ENCODE measurements at regions not wholly inside any gene's neighbourhood (a gene's known extent, or its start where the extent isn't known, plus 50 kb on each side); places are given as distances from the start of the nearest gene placed in this dataset.

DNA sequence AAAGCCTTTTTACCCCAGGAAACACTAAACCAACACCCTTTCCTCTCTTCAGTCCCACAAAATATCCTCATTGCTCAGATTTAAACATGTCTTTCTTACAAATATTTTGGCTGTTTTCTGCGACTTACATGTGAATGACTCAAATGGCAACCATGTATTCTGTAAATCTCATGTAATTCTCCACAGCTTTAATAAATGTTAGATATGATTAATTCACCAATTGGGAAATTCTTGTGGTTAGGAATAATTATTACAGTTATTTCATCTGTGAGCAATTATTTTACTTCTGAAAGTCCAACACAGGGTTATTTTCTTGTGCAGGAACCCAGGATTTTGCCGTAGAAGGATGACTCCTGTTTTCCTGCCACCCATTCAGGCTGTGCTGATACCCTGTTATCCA, 431.5 kb downstream of the LMO4 start:
- ChIA-PET POLR2A (no interaction called here), CTCF (no interaction called here)
- Mint-ChIP-seq H3K27ac (no peak overlapping the region), H3K4me1 (ENCODE audit: low read depth) (no peaks in the 10 kb centered on the region), H3K27me3 (peaks cover 6% of the 10 kb centered on the region), H3K4me3 (no peak overlapping the region), H3K9me3 (no peaks in the 10 kb centered on the region), H3K36me3 (ENCODE audit: low read depth) (no peaks in the 10 kb centered on the region)
- DNase-seq (no peak), ATAC-seq (ENCODE audit: poor library complexity) (no peak)
- H3K4me1 ChIP-seq (ENCODE audit: insufficient read depth, low read length) = no peaks in the 10 kb centered on the region
- H3K27me3 ChIP-seq (ENCODE audit: control insufficient read depth in 1 of 2, insufficient read depth in 2 of 2, low read length in 2 of 2) = no peaks in the 10 kb centered on the region
- no peak overlapping the region for H3K27ac ChIP-seq (ENCODE audit: low read depth in 1 of 2, low read length in 2 of 2)
- H3K9me3 ChIP-seq (ENCODE audit: control insufficient read depth in 1 of 2, insufficient read depth in 1 of 2, low read length in 2 of 2) = no peaks in the 10 kb centered on the region
- intact Hi-C loops (cut with DNase I, micrococcal nuclease) = no loop called here
- TF ChIP-seq, protein P1, sequence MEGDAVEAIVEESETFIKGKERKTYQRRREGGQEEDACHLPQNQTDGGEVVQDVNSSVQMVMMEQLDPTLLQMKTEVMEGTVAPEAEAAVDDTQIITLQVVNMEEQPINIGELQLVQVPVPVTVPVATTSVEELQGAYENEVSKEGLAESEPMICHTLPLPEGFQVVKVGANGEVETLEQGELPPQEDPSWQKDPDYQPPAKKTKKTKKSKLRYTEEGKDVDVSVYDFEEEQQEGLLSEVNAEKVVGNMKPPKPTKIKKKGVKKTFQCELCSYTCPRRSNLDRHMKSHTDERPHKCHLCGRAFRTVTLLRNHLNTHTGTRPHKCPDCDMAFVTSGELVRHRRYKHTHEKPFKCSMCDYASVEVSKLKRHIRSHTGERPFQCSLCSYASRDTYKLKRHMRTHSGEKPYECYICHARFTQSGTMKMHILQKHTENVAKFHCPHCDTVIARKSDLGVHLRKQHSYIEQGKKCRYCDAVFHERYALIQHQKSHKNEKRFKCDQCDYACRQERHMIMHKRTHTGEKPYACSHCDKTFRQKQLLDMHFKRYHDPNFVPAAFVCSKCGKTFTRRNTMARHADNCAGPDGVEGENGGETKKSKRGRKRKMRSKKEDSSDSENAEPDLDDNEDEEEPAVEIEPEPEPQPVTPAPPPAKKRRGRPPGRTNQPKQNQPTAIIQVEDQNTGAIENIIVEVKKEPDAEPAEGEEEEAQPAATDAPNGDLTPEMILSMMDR (IDR thresholded peaks at IDR 0.05) = no peak
- H3K36me3 ChIP-seq (ENCODE audit: insufficient read depth, low read length) = no peaks in the 10 kb centered on the region
- H3K4me3 ChIP-seq (ENCODE audit: low read length) = no peak overlapping the region

DNA sequence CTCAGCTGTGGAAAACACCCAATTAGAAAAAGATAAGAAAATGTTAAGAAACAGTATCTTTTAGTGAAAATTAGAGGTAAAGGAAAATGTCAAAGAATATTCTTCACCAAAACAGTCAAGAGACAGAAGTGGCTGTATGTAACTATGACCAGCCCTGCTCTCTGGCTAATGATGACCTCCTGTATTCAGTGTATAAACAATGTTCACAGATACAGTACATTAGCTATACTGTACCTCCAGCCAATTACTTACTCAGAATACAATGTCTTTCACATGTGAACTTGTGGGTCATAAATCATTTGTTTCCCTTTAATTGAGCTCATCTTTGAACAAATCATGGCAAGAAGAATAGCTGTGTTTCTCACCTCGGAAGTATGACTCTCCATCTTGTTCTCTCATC, 432.0 kb downstream of the LMO4 start:
- TF ChIP-seq, protein P1 (IDR thresholded peaks at IDR 0.05) = no peak
- intact Hi-C loops (cut with DNase I, micrococcal nuclease) = no loop called here
- no peak overlapping the region for H3K4me3 Mint-ChIP-seq

DNA sequence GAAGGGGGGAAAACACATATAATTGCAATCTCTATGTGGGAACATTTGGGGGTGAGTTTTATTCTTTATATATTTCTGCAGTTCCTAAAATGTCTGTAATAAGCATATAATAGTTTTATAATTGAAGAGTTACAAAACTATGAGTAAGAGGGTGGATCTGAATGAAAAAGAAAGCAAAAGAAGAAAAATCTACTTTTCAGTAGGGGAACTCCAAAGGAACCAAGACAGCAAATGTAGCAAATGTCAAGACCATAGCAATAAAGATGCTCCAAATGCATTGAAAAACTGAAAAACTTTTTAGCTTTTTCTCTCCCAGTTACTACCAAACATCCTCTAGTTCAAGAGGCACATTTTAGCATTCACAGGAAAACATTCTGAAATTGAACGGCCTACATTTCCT, 434.8 kb downstream of the LMO4 start:
- Mint-ChIP-seq H3K27ac (no peak overlapping the region), H3K4me3 (no peak overlapping the region), H3K4me1 (ENCODE audit: low read depth) (no peaks in the 10 kb centered on the region), H3K36me3 (ENCODE audit: low read depth) (no peaks in the 10 kb centered on the region), H3K9me3 (no peaks in the 10 kb centered on the region), H3K27me3 (no peaks in the 10 kb centered on the region)
- ATAC-seq (ENCODE audit: poor library complexity) = no peak
- intact Hi-C loops (cut with DNase I, micrococcal nuclease) = no loop called here
- no peaks in the 10 kb centered on the region for H3K27me3 ChIP-seq (ENCODE audit: control insufficient read depth in 1 of 2, insufficient read depth in 2 of 2, low read length in 2 of 2)
- POLR2A ChIA-PET = no interaction called here
- H3K4me1 ChIP-seq (ENCODE audit: insufficient read depth, low read length) = no peaks in the 10 kb centered on the region
- TF ChIP-seq, protein P1 (IDR thresholded peaks at IDR 0.05) = no peak
- peaks cover 0 to 4% of the 10 kb centered on the region in 2 experiments for H3K9me3 ChIP-seq (ENCODE audit: control insufficient read depth in 1 of 2, insufficient read depth in 1 of 2, low read length in 2 of 2)
- CTCF ChIA-PET = interaction anchor here (0.7 kb wide), 1 partner anchor 1140 kb away, joined by 3 read pairs; no protein-coding TSS in a partner anchor
- no peaks in the 10 kb centered on the region for H3K36me3 ChIP-seq (ENCODE audit: insufficient read depth, low read length)
- no peak overlapping the region for H3K27ac ChIP-seq (ENCODE audit: low read depth in 1 of 2, low read length in 2 of 2)
- DNase-seq = no peak
- H3K4me3 ChIP-seq (ENCODE audit: low read length) = no peak overlapping the region

More for the DNA sequence above, 432.0 kb downstream of the LMO4 start:
- Histone ChIP-seq H3K4me1 (ENCODE audit: insufficient read depth, low read length) (no peaks in the 10 kb centered on the region), H3K36me3 (ENCODE audit: insufficient read depth, low read length) (no peaks in the 10 kb centered on the region), H3K9me3 (ENCODE audit: control insufficient read depth in 1 of 2, insufficient read depth in 1 of 2, low read length in 2 of 2) (no peaks in the 10 kb centered on the region), H3K4me3 (ENCODE audit: low read length) (no peak overlapping the region), H3K27ac (ENCODE audit: low read depth in 1 of 2, low read length in 2 of 2) (no peak overlapping the region), H3K27me3 (ENCODE audit: control insufficient read depth in 1 of 2, insufficient read depth in 2 of 2, low read length in 2 of 2) (no peaks in the 10 kb centered on the region)
- DNase-seq = no peak
- Mint-ChIP-seq H3K4me1 (ENCODE audit: low read depth) (no peaks in the 10 kb centered on the region), H3K9me3 (no peaks in the 10 kb centered on the region), H3K27ac (no peak overlapping the region), H3K36me3 (ENCODE audit: low read depth) (no peaks in the 10 kb centered on the region), H3K27me3 (peaks cover 1% of the 10 kb centered on the region)
- ChIA-PET POLR2A (no interaction called here), CTCF (no interaction called here)
- no peak for ATAC-seq (ENCODE audit: poor library complexity)

All from CD4-positive, alpha-beta T cell (primary cell).